Esophagus squamous epithelium (tissue), 5 donors: ENCODE measurements at regions not wholly inside any gene's neighbourhood (a gene's known extent, or its start where the extent isn't known, plus 50 kb on each side); places are given as distances from the start of the nearest gene placed in this dataset.

ENCODE experiments used
- DNase-seq: peaks from one replicate; lab custom pipeline; 2025; lab: John Stamatoyannopoulos, UW
- H3K27ac ChIP-seq, 4 donors: fragments of 200-600 bp; sonication (generic); one replicate each; pipeline ENCODE4 v1.5.1; 2016 to 2019; ENCODE audit warnings: mild to moderate bottlenecking in 1 of 4
- H3K27me3 ChIP-seq, 4 donors: fragments of 200-600 bp; sonication (generic); 1 replicate in 3 of 4; 2 replicates in 1 of 4; pipeline versions ENCODE4 v1.5.1 to v1.6.0; 2017 to 2021; ENCODE audit warnings: antibody characterized with exemption in 1 of 4
- H3K36me3 ChIP-seq, 3 donors: fragments of 200-600 bp; sonication (generic); one replicate each; pipeline ENCODE4 v1.5.1; 2016 to 2019
- H3K4me1 ChIP-seq, 3 donors: fragments of 200-600 bp; sonication (generic); one replicate each; pipeline ENCODE4 v1.5.1; 2017 to 2019
- H3K4me3 ChIP-seq, 4 donors: fragments of 200-600 bp; sonication (generic); 1 replicate in 3 of 4; 2 replicates in 1 of 4; pipeline ENCODE4 v1.5.1; 2016 to 2019; ENCODE audit warnings: mild to moderate bottlenecking in 2 of 4, moderate library complexity in 1 of 4
- H3K9me3 ChIP-seq, 3 donors: fragments of 200-600 bp; sonication (generic); one replicate each; pipeline ENCODE4 v1.5.1; 2016 to 2019
- POLR2A ChIP-seq, 4 donors: fragments of 450-650 bp; IDR thresholded peaks; one replicate each; pipeline ENCODE4 v1.6.1; 2017; ENCODE audit warnings: antibody characterized with exemption in 4 of 4, mild to moderate bottlenecking in 4 of 4, moderate library complexity in 3 of 4
- WGBS, 2 donors: methylation state at CpG; one replicate each; pipeline ENCODE4 v1.1.5; 2018; 5-methylcytosine and 5-hydroxymethylcytosine counted together
- intact Hi-C: fragments of 100-400 bp; cut with DNase I; formaldehyde crosslinking; loops from one replicate; pipeline ENCODE4 v1.15.0; 2022
- TF ChIP-seq, protein P1 (sequence below), 6 experiments: fragments of 450-650 bp in 4 of 6; fragments of 200-600 bp in 2 of 6; sonication (generic) in 2 of 6; IDR thresholded peaks; one replicate each; pipeline ENCODE4 v1.5.1; 2016 to 2019; ENCODE audit warnings: antibody characterized with exemption in 6 of 6, mild to moderate bottlenecking in 4 of 6, moderate library complexity in 4 of 6
- donor health status: DM: yes; HTN: yes; CAD: no.

- H3K36me3 ChIP-seq: no peaks in the 10 kb centered on the region
- intact Hi-C loops: no loop called here
- H3K27ac ChIP-seq: no peak overlapping the region
- H3K9me3 ChIP-seq: no peaks in the 10 kb centered on the region
- no peak overlapping the region for H3K4me3 ChIP-seq
- peaks cover 0 to 64% (median 0%) of the 10 kb centered on the region in 4 donors for H3K27me3 ChIP-seq
- H3K4me1 ChIP-seq: peaks cover 0 to 22% (median 3%) of the 10 kb centered on the region in 3 donors
- TF ChIP-seq, protein P1, sequence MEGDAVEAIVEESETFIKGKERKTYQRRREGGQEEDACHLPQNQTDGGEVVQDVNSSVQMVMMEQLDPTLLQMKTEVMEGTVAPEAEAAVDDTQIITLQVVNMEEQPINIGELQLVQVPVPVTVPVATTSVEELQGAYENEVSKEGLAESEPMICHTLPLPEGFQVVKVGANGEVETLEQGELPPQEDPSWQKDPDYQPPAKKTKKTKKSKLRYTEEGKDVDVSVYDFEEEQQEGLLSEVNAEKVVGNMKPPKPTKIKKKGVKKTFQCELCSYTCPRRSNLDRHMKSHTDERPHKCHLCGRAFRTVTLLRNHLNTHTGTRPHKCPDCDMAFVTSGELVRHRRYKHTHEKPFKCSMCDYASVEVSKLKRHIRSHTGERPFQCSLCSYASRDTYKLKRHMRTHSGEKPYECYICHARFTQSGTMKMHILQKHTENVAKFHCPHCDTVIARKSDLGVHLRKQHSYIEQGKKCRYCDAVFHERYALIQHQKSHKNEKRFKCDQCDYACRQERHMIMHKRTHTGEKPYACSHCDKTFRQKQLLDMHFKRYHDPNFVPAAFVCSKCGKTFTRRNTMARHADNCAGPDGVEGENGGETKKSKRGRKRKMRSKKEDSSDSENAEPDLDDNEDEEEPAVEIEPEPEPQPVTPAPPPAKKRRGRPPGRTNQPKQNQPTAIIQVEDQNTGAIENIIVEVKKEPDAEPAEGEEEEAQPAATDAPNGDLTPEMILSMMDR (IDR thresholded peaks at IDR 0.05): no peak
- no peak for TF ChIP-seq POLR2A (IDR thresholded peaks at IDR 0.05)
- 82 to 84% methylated on average over 2 of the region's 2 CpGs for whole genome bisulfite sequencing, 2 donors
- no peak for DNase-seq
Observed at GRCh38 chr14:22465201-22465840, 123.7 kb downstream of the DAD1 start.

- H3K4me1 ChIP-seq: peaks cover 0 to 22% (median 0%) of the 10 kb centered on the region in 3 donors
- WGBS, 2 donors: 86 to 92% methylated on average over 4 of the region's 4 CpGs
- intact Hi-C loops: no loop called here
- DNase-seq: no peak
- no peak for TF ChIP-seq POLR2A (IDR thresholded peaks at IDR 0.05)
- TF ChIP-seq, protein P1 (IDR thresholded peaks at IDR 0.05): no peak
- no peak overlapping the region for H3K27ac ChIP-seq
- no peaks in the 10 kb centered on the region for H3K9me3 ChIP-seq
- no peaks in the 10 kb centered on the region for H3K36me3 ChIP-seq
- peaks cover 0 to 64% (median 0%) of the 10 kb centered on the region in 4 donors for H3K27me3 ChIP-seq
- H3K4me3 ChIP-seq: no peak overlapping the region
Observed at GRCh38 chr14:22464422-22465142, 124.4 kb downstream of the DAD1 start.

- DNase-seq: no peak
- H3K4me1 ChIP-seq: peaks cover 0 to 18% (median 0%) of the 10 kb centered on the region in 3 donors
- no peaks in the 10 kb centered on the region for H3K9me3 ChIP-seq
- 83 to 100% methylated on average over 4 of the region's 4 CpGs for WGBS, 2 donors
- H3K27me3 ChIP-seq: peaks cover 0 to 69% (median 0%) of the 10 kb centered on the region in 4 donors
- TF ChIP-seq POLR2A (IDR thresholded peaks at IDR 0.05): no peak
- TF ChIP-seq, protein P1 (IDR thresholded peaks at IDR 0.05): no peak
- no peaks in the 10 kb centered on the region for H3K36me3 ChIP-seq
- no peak overlapping the region for H3K27ac ChIP-seq
- H3K4me3 ChIP-seq: no peak overlapping the region
- intact Hi-C loops: no loop called here
Observed at GRCh38 chr14:22463763-22464173, 125.3 kb downstream of the DAD1 start.

GRCh38 chr14:22462923-22463322 lies 126.1 kb downstream of the DAD1 start:
- WGBS, 2 donors: 88 to 95% methylated on average over 4 of the region's 4 CpGs
- TF ChIP-seq, protein P1 (IDR thresholded peaks at IDR 0.05): no peak
- TF ChIP-seq POLR2A (IDR thresholded peaks at IDR 0.05): no peak
- no peak for DNase-seq
- H3K4me1 ChIP-seq: peaks cover 0 to 18% (median 0%) of the 10 kb centered on the region in 3 donors
- H3K4me3 ChIP-seq: no peak overlapping the region
- H3K36me3 ChIP-seq: no peaks in the 10 kb centered on the region
- no peak overlapping the region for H3K27ac ChIP-seq
- intact Hi-C loops: no loop called here
- peaks cover 0 to 70% (median 0%) of the 10 kb centered on the region in 4 donors for H3K27me3 ChIP-seq
- H3K9me3 ChIP-seq: no peaks in the 10 kb centered on the region
